ENCODE measurements at regions not wholly inside any gene's neighbourhood (a gene's known extent, or its start where the extent isn't known, plus 50 kb on each side); places are given as distances from the start of the nearest gene placed in this dataset.

DNA sequence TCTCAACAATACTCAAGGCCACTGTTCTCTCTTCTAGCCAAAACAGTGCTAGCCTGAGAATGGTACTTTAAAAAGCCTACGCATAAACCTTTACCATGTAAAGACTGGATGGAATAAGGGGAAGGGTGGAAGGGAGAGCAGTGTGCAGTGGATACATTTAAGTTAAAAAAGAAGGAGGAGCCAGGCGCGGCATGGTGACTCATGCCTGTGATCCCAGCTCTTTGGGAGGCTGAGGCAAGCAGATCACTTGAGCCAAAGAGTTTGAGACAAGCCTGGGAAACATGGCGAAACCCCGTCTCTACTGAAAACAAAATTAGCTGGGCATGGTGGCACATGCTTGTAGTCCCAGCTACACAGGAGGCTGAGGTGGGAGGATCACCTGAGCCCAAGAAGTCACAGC, 127.7 kb upstream of the KIF2A start:
- TF ChIP-seq, protein P1, sequence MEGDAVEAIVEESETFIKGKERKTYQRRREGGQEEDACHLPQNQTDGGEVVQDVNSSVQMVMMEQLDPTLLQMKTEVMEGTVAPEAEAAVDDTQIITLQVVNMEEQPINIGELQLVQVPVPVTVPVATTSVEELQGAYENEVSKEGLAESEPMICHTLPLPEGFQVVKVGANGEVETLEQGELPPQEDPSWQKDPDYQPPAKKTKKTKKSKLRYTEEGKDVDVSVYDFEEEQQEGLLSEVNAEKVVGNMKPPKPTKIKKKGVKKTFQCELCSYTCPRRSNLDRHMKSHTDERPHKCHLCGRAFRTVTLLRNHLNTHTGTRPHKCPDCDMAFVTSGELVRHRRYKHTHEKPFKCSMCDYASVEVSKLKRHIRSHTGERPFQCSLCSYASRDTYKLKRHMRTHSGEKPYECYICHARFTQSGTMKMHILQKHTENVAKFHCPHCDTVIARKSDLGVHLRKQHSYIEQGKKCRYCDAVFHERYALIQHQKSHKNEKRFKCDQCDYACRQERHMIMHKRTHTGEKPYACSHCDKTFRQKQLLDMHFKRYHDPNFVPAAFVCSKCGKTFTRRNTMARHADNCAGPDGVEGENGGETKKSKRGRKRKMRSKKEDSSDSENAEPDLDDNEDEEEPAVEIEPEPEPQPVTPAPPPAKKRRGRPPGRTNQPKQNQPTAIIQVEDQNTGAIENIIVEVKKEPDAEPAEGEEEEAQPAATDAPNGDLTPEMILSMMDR (IDR thresholded peaks at IDR 0.05) = no peak
- no peak for TF ChIP-seq POLR2A (IDR thresholded peaks at IDR 0.05)
